ENCODE measurements at regions not wholly inside any gene's neighbourhood (a gene's known extent, or its start where the extent isn't known, plus 50 kb on each side); places are given as distances from the start of the nearest gene placed in this dataset.

GRCh38 chr7:113010377-113010776, 76.2 kb downstream of the GPR85 start:
- H3K4me3 ChIP-seq = no peak overlapping the region
- H3K27me3 ChIP-seq = no peaks in the 10 kb centered on the region
- no peak for ATAC-seq
- no peaks in the 10 kb centered on the region for H3K4me1 ChIP-seq
- TF ChIP-seq POLR2AphosphoS5 (IDR thresholded peaks at IDR 0.05) (no peak), POLR2A (IDR thresholded peaks at IDR 0.05) (no peak), CTCF (IDR thresholded peaks at IDR 0.05) (no peak), EP300 (IDR thresholded peaks at IDR 0.05) (no peak)
- H3K27ac ChIP-seq = no peak overlapping the region
- H3K36me3 ChIP-seq = no peaks in the 10 kb centered on the region
- peaks cover 0 to 17% (median 0%) of the 10 kb centered on the region in 3 donors for H3K9me3 ChIP-seq

DNA sequence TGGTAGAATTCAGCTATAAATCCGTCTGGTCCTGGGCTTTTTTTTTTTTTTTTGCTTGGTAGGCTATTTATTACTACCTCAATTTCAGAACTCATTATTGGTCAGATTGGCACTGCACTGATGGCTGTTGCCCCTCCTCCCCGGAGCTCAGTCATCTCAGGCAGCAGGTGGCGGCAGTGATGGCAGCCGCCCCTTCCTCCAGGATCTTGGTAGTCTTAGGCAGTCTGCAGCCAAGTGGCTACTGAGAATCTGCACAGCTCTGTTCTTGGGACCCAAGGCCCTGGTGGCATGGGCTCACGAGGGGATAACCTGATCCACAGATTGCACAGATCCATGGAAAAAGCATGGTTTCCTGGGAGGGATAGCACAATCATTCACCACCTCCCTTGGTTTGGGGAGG, 77.9 kb downstream of the GPR85 start:
- no peak for ATAC-seq
- H3K36me3 ChIP-seq = no peaks in the 10 kb centered on the region
- H3K9me3 ChIP-seq = peaks cover 0 to 17% (median 0%) of the 10 kb centered on the region in 3 donors
- WGBS, 2 donors (ENCODE audit: low coverage in 1 of 2) = 57 to 59% methylated on average over 1 to 2 of the region's 5 CpGs
- TF ChIP-seq EP300 (IDR thresholded peaks at IDR 0.05) (no peak), POLR2AphosphoS5 (IDR thresholded peaks at IDR 0.05) (no peak), POLR2A (IDR thresholded peaks at IDR 0.05) (no peak), CTCF (IDR thresholded peaks at IDR 0.05) (no peak)
- H3K4me3 ChIP-seq = no peak overlapping the region
- no peak overlapping the region for H3K27ac ChIP-seq
- no peaks in the 10 kb centered on the region for H3K27me3 ChIP-seq
- H3K4me1 ChIP-seq = no peaks in the 10 kb centered on the region

GRCh38 chr7:113004726-113005454, 81.7 kb downstream of the GPR85 start:
- 57 to 70% methylated on average over 4 of the region's 4 CpGs for WGBS, 2 donors (ENCODE audit: low coverage in 1 of 2)
- H3K9me3 ChIP-seq = peaks cover 0 to 17% (median 0%) of the 10 kb centered on the region in 3 donors
- TF ChIP-seq CTCF (IDR thresholded peaks at IDR 0.05) (no peak), EP300 (IDR thresholded peaks at IDR 0.05) (no peak), POLR2AphosphoS5 (IDR thresholded peaks at IDR 0.05) (no peak), POLR2A (IDR thresholded peaks at IDR 0.05) (no peak)
- ATAC-seq = no peak
- H3K4me3 ChIP-seq = no peak overlapping the region
- H3K27ac ChIP-seq = no peak overlapping the region
- H3K4me1 ChIP-seq = no peaks in the 10 kb centered on the region
- no peaks in the 10 kb centered on the region for H3K27me3 ChIP-seq
- no peaks in the 10 kb centered on the region for H3K36me3 ChIP-seq

GRCh38 chr7:113000316-113001020, 86.2 kb downstream of the GPR85 start:
- 82% methylated on average over 6 of the region's 6 CpGs for WGBS, 2 donors (ENCODE audit: low coverage in 1 of 2)
- ATAC-seq = no peak
- Histone ChIP-seq H3K9me3 (no peaks in the 10 kb centered on the region), H3K27me3 (no peaks in the 10 kb centered on the region), H3K27ac (no peak overlapping the region), H3K4me3 (no peak overlapping the region), H3K4me1 (no peaks in the 10 kb centered on the region), H3K36me3 (no peaks in the 10 kb centered on the region)
- TF ChIP-seq EP300 (IDR thresholded peaks at IDR 0.05) (no peak), CTCF (IDR thresholded peaks at IDR 0.05) (no peak), POLR2A (IDR thresholded peaks at IDR 0.05) (no peak), POLR2AphosphoS5 (IDR thresholded peaks at IDR 0.05) (no peak)

GRCh38 chr7:112997831-112998230, 88.8 kb downstream of the GPR85 start:
- 84 to 93% methylated on average over 2 of the region's 2 CpGs for WGBS, 2 donors (ENCODE audit: low coverage in 1 of 2)
- TF ChIP-seq POLR2A (IDR thresholded peaks at IDR 0.05) (no peak), EP300 (IDR thresholded peaks at IDR 0.05) (no peak), CTCF (IDR thresholded peaks at IDR 0.05) (no peak), POLR2AphosphoS5 (IDR thresholded peaks at IDR 0.05) (no peak)
- Histone ChIP-seq H3K4me1 (no peaks in the 10 kb centered on the region), H3K27me3 (no peaks in the 10 kb centered on the region), H3K36me3 (no peaks in the 10 kb centered on the region), H3K9me3 (no peaks in the 10 kb centered on the region), H3K4me3 (no peak overlapping the region), H3K27ac (no peak overlapping the region)
- no peak for ATAC-seq

Data from gastroesophageal sphincter (tissue), 4 donors.